Spleen (tissue), 7 donors: ENCODE measurements at regions not wholly inside any gene's neighbourhood (a gene's known extent, or its start where the extent isn't known, plus 50 kb on each side); places are given as distances from the start of the nearest gene placed in this dataset.

Experiments used
- POLR2A ChIP-seq, 3 donors: fragments of 450-650 bp; IDR thresholded peaks; one replicate each; pipeline ENCODE4 v1.5.1; 2017; ENCODE audit warnings: antibody characterized with exemption in 3 of 3, mild to moderate bottlenecking in 1 of 3
- TF ChIP-seq, protein P1 (sequence below), 11 experiments: fragments of 200-600 bp in 7 of 11; fragments of 450-650 bp in 4 of 11; sonication (generic) in 4 of 11; IDR thresholded peaks in 8 of 11; conservative IDR thresholded peaks in 3 of 11; 1 replicate in 7 of 11; 2 replicates in 4 of 11; pipeline versions ENCODE4 v1.4.0 to v1.8.0; 2016 to 2021; ENCODE audit warnings: antibody characterized with exemption in 11 of 11, inconsistent platforms in 4 of 11, mild to moderate bottlenecking in 1 of 11
- donor health status: DM: no; HTN: no; CAD: no; lungs with moderate emphysema.
- donor health status: DM: no; HTN: no; CAD: no.
- donor health status: DM: no; HTN: no; CAD: no.

- TF ChIP-seq POLR2A (IDR thresholded peaks at IDR 0.05) = no peak
- TF ChIP-seq, protein P1, sequence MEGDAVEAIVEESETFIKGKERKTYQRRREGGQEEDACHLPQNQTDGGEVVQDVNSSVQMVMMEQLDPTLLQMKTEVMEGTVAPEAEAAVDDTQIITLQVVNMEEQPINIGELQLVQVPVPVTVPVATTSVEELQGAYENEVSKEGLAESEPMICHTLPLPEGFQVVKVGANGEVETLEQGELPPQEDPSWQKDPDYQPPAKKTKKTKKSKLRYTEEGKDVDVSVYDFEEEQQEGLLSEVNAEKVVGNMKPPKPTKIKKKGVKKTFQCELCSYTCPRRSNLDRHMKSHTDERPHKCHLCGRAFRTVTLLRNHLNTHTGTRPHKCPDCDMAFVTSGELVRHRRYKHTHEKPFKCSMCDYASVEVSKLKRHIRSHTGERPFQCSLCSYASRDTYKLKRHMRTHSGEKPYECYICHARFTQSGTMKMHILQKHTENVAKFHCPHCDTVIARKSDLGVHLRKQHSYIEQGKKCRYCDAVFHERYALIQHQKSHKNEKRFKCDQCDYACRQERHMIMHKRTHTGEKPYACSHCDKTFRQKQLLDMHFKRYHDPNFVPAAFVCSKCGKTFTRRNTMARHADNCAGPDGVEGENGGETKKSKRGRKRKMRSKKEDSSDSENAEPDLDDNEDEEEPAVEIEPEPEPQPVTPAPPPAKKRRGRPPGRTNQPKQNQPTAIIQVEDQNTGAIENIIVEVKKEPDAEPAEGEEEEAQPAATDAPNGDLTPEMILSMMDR (IDR thresholded peaks at IDR 0.05 in 8 of 11, conservative IDR thresholded peaks at IDR 0.05 in 3 of 11) = no peak
These were observed 386.2 kb downstream of the LRRIQ3 start for GRCh38 chr1:73811798-73812197.
